ENCODE measurements at regions not wholly inside any gene's neighbourhood (a gene's known extent, or its start where the extent isn't known, plus 50 kb on each side); places are given as distances from the start of the nearest gene placed in this dataset.

DNA sequence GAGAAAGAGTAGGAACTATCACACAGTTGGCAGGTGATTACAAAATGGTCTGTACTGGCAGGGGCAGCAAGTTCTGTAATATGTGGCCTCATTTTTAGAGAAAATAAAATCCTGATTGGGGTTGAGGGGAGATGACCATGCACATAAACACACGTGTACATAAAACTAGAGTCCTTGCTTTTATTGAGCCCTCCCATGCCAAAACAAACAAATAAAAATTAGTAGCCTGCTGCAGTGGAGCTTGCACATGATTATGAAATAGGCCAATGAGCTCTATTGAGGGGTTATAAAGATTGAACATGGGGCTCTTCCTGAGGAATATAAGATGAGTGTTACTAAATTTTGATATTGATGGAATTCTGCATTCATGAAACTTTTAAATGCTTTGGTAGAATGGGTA lies 248.4 kb downstream of the ELAVL2 start:
- TF ChIP-seq CTCF (IDR thresholded peaks at IDR 0.05) (no peak), POLR2AphosphoS5 (IDR thresholded peaks at IDR 0.05) (peak; percentile 45)
- intact Hi-C loops (cut with DNase I): no loop called here
- Histone ChIP-seq H3K9me3 (no peaks in the 10 kb centered on the region), H3K4me3 (no peak overlapping the region), H3K4me1 (replicated peaks) (peaks cover 4% of the 10 kb centered on the region), H3K36me3 (no peaks in the 10 kb centered on the region), H3K27me3 (replicated peaks; ENCODE audit: insufficient read depth) (no peaks in the 10 kb centered on the region), H3K27ac (no peak overlapping the region)
- peak; percentile 9 for DNase-seq (ENCODE audit: low spot score)
- whole genome bisulfite sequencing: 10% methylated on average over 1 of the region's 1 CpG

DNA sequence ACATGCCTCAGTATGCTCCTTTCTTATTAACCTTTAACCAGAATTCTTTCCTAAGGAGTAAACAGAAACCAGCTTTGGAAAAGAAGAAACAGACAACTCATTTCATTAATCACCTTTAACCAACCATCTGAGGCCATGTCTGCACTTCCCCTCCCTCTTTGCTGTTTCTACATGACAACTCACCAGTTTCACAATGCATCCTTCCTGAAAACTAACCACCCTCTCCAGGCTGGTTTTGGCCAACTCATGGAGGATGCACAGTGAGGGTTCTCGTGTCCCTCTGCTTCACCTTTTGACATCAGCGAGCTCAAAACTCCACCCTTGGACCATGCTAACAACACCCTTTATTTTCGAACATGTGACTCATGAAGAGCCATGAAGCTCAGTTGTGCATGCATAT lies 244.1 kb downstream of the ELAVL2 start:
- Histone ChIP-seq H3K36me3 (no peaks in the 10 kb centered on the region), H3K27ac (no peak overlapping the region), H3K9me3 (no peaks in the 10 kb centered on the region), H3K4me3 (no peak overlapping the region), H3K27me3 (replicated peaks; ENCODE audit: insufficient read depth) (no peaks in the 10 kb centered on the region), H3K4me1 (replicated peaks) (peaks cover 4% of the 10 kb centered on the region)
- DNase-seq (ENCODE audit: low spot score): no peak
- TF ChIP-seq CTCF (IDR thresholded peaks at IDR 0.05) (no peak), POLR2A (IDR thresholded peaks at IDR 0.05) (no peak), POLR2AphosphoS5 (IDR thresholded peaks at IDR 0.05) (no peak)
- WGBS: 92% methylated on average over 3 of the region's 3 CpGs
- intact Hi-C loops (cut with DNase I): no loop called here

DNA sequence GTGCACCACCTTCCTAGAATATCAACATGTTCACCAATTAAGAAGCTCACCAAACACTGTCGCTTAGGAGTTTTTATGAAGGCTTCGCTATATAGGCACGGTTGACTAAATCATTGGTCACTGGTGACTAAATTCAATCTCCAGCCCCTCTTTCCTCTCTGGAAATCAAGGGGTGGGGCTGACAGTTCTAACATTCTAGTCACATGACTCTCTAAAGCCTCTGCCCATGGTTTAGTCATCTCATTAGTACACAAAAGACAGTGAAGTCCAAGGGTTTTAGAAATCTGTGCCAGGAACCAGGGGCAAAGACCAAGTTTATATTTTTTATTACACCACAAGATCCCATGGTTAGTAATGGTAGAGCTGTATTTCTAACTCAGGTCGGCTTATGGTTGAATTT lies 243.2 kb downstream of the ELAVL2 start:
- TF ChIP-seq CTCF (IDR thresholded peaks at IDR 0.05) (no peak), POLR2A (IDR thresholded peaks at IDR 0.05) (no peak), POLR2AphosphoS5 (IDR thresholded peaks at IDR 0.05) (no peak)
- no peaks in the 10 kb centered on the region for H3K27me3 ChIP-seq (replicated peaks; ENCODE audit: insufficient read depth)
- DNase-seq (ENCODE audit: low spot score): no peak
- H3K4me1 ChIP-seq (replicated peaks): no peaks in the 10 kb centered on the region
- WGBS: 93% methylated on average over 4 of the region's 4 CpGs
- intact Hi-C loops (cut with DNase I): no loop called here
- no peak overlapping the region for H3K27ac ChIP-seq
- H3K36me3 ChIP-seq: no peaks in the 10 kb centered on the region
- H3K4me3 ChIP-seq: no peak overlapping the region
- H3K9me3 ChIP-seq: no peaks in the 10 kb centered on the region

DNA sequence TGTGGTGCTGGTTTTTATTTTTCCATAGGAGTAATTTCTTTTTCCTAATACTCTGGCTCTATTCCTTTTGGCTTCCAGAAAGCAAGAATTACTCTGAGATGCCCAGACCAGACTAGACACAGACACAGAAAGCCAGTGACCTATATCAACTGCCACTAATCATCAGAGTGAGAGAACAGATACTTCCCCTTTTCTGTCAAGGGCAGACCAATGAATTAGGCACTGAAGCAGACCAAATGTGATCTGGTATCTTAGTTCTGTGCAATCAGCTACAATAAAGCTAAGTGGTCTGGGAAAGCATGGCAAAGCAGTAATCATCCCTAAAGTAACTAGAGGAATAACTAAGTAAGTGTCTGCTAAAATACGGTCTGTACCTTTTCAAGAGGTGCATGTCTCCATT lies 239.1 kb downstream of the ELAVL2 start:
- Histone ChIP-seq H3K4me1 (replicated peaks) (no peaks in the 10 kb centered on the region), H3K4me3 (no peak overlapping the region), H3K27ac (no peak overlapping the region), H3K27me3 (replicated peaks; ENCODE audit: insufficient read depth) (no peaks in the 10 kb centered on the region), H3K9me3 (no peaks in the 10 kb centered on the region), H3K36me3 (no peaks in the 10 kb centered on the region)
- intact Hi-C loops (cut with DNase I): no loop called here
- TF ChIP-seq CTCF (IDR thresholded peaks at IDR 0.05) (no peak), POLR2A (IDR thresholded peaks at IDR 0.05) (no peak), POLR2AphosphoS5 (IDR thresholded peaks at IDR 0.05) (no peak)
- WGBS: 87% methylated on average over 1 of the region's 1 CpG
- DNase-seq (ENCODE audit: low spot score): no peak

- H3K4me3 ChIP-seq: no peak overlapping the region
- H3K9me3 ChIP-seq: no peaks in the 10 kb centered on the region
- WGBS: 46% methylated on average over 3 of the region's 3 CpGs
- no peaks in the 10 kb centered on the region for H3K36me3 ChIP-seq
- intact Hi-C loops (cut with DNase I): no loop called here
- DNase-seq (ENCODE audit: low spot score): peak; percentile 36
- H3K4me1 ChIP-seq (replicated peaks): no peaks in the 10 kb centered on the region
- TF ChIP-seq POLR2A (IDR thresholded peaks at IDR 0.05) (no peak), CTCF (IDR thresholded peaks at IDR 0.05) (peak in 1 of 4 experiments; percentile 12), POLR2AphosphoS5 (IDR thresholded peaks at IDR 0.05) (no peak)
- H3K27ac ChIP-seq: no peak overlapping the region
- H3K27me3 ChIP-seq (replicated peaks; ENCODE audit: insufficient read depth): no peaks in the 10 kb centered on the region
Observed at GRCh38 chr9:23587433-23587832, 238.6 kb downstream of the ELAVL2 start.

Data from prostate gland (tissue), 2 donors.